GM18868 (cell line): ENCODE measurements at regions not wholly inside any gene's neighbourhood (a gene's known extent, or its start where the extent isn't known, plus 50 kb on each side); places are given as distances from the start of the nearest gene placed in this dataset.
"Not testable (repeated sequence)": the region's sequence is repeated elsewhere in the genome, so short reads cannot be mapped to it uniquely, and the experiment has no call there.

Experiments used
- ATAC-seq: cut with Tn5 transposase; IDR thresholded peaks from one replicate; pipeline ENCODE4 v1.9.1; 2021; ENCODE audit warnings: mild to moderate bottlenecking, moderate library complexity; ENCODE audit not compliant: unreplicated experiment

- no peak for ATAC-seq
Observed at GRCh38 chr9:26261503-26262330, 583.5 kb upstream of the TUSC1 start.

GRCh38 chr9:26260238-26260637 is 582.0 kb upstream of the TUSC1 start:
- no peak for ATAC-seq

- no peak for ATAC-seq
Observed at GRCh38 chr9:26247861-26248260, 569.6 kb upstream of the TUSC1 start.

GRCh38 chr9:26244661-26245451 is 566.6 kb upstream of the TUSC1 start:
- no peak for ATAC-seq

- no peak for ATAC-seq
Observed at GRCh38 chr9:26243726-26244125, 565.5 kb upstream of the TUSC1 start.

- no peak for ATAC-seq
Observed at GRCh38 chr9:26243029-26243697, 564.9 kb upstream of the TUSC1 start.

- no peak for ATAC-seq
Observed at GRCh38 chr9:26240020-26240419, 561.8 kb upstream of the TUSC1 start.

- no peak for ATAC-seq
Observed at GRCh38 chr9:26237256-26237655, 559.0 kb upstream of the TUSC1 start.

- peak; percentile 61 for ATAC-seq
Observed at GRCh38 chr9:26234865-26235264, 556.6 kb upstream of the TUSC1 start.

- ATAC-seq, result no peak
Observed at GRCh38 chr9:26231391-26231790, 553.1 kb upstream of the TUSC1 start.

GRCh38 chr9:26229324-26230054 is 551.2 kb upstream of the TUSC1 start:
- no peak for ATAC-seq

GRCh38 chr9:26228273-26228672 is 550.0 kb upstream of the TUSC1 start:
- no peak for ATAC-seq

- ATAC-seq, result no peak
Observed at GRCh38 chr9:26221290-26221689, 543.0 kb upstream of the TUSC1 start.

GRCh38 chr9:26220367-26220766 is 542.1 kb upstream of the TUSC1 start:
- no peak for ATAC-seq

GRCh38 chr9:26219961-26220360 is 541.7 kb upstream of the TUSC1 start:
- no peak for ATAC-seq

GRCh38 chr9:26216702-26217101 is 538.5 kb upstream of the TUSC1 start:
- ATAC-seq, result no peak

GRCh38 chr9:26214713-26215444 is 536.6 kb upstream of the TUSC1 start:
- ATAC-seq, result not testable (repeated sequence)

GRCh38 chr9:26210338-26210851 is 532.2 kb upstream of the TUSC1 start:
- ATAC-seq, result peak; percentile 80

GRCh38 chr9:26205261-26205660 is 527.0 kb upstream of the TUSC1 start:
- ATAC-seq, result no peak

- ATAC-seq, result no peak
Observed at GRCh38 chr9:26193237-26193636, 515.0 kb upstream of the TUSC1 start.
